Gastroesophageal sphincter (tissue), 3 donors: ENCODE measurements at regions not wholly inside any gene's neighbourhood (a gene's known extent, or its start where the extent isn't known, plus 50 kb on each side); places are given as distances from the start of the nearest gene placed in this dataset.

Experiments used
- CTCF ChIP-seq, 4 experiments: fragments of 200-600 bp in 2 of 4; fragments of 450-650 bp in 2 of 4; sonication (generic) in 1 of 4; IDR thresholded peaks; one replicate each; pipeline ENCODE4 v1.5.1; 2017 to 2019; ENCODE audit warnings: antibody characterized with exemption in 4 of 4, mild to moderate bottlenecking in 2 of 4, moderate library complexity in 2 of 4
- EP300 ChIP-seq: sonication (generic); formaldehyde crosslinking; IDR thresholded peaks from one replicate; pipeline ENCODE4 v1.6.1; 2017; ENCODE audit warnings: antibody characterized with exemption, mild to moderate bottlenecking
- POLR2A ChIP-seq, 2 donors: fragments of 450-650 bp; IDR thresholded peaks; one replicate each; pipeline ENCODE4 v1.6.1; 2017; ENCODE audit warnings: antibody characterized with exemption in 2 of 2, mild to moderate bottlenecking in 2 of 2, moderate library complexity in 1 of 2
- POLR2AphosphoS5 ChIP-seq: sonication (generic); formaldehyde crosslinking; IDR thresholded peaks from one replicate; pipeline ENCODE4 v1.6.1; 2017; ENCODE audit warnings: antibody characterized with exemption

- TF ChIP-seq POLR2A (IDR thresholded peaks at IDR 0.05) (no peak), CTCF (IDR thresholded peaks at IDR 0.05) (no peak), POLR2AphosphoS5 (no peak), EP300 (no peak)
These were observed 1530.6 kb upstream of the CDH6 start for GRCh38 chr5:29662876-29663275.
